ENCODE measurements at regions not wholly inside any gene's neighbourhood (a gene's known extent, or its start where the extent isn't known, plus 50 kb on each side); places are given as distances from the start of the nearest gene placed in this dataset.

- no peak for DNase-seq (ENCODE audit: extremely low read depth, insufficient read length)
- Histone ChIP-seq H3K4me3 (replicated peaks; ENCODE audit: low read depth, low read length) (no peak overlapping the region), H3K36me3 (ENCODE audit: control insufficient read depth, insufficient read depth, low read length) (no peaks in the 10 kb centered on the region), H3K27me3 (replicated peaks; ENCODE audit: control insufficient read depth, insufficient read depth, low read length) (no peaks in the 10 kb centered on the region)
- no peak for TF ChIP-seq CTCF (IDR thresholded peaks at IDR 0.05; ENCODE audit: insufficient read depth, low read length, poor library complexity, severe bottlenecking)
These were observed 417.1 kb downstream of the MTX2 start for GRCh38 chr2:176686328-176686727.

- no peak overlapping the region for H3K4me3 ChIP-seq (replicated peaks; ENCODE audit: low read depth, low read length)
- DNase-seq (ENCODE audit: extremely low read depth, insufficient read length), result no peak
- no peaks in the 10 kb centered on the region for H3K36me3 ChIP-seq (ENCODE audit: control insufficient read depth, insufficient read depth, low read length)
- no peaks in the 10 kb centered on the region for H3K27me3 ChIP-seq (replicated peaks; ENCODE audit: control insufficient read depth, insufficient read depth, low read length)
- no peak for TF ChIP-seq CTCF (IDR thresholded peaks at IDR 0.05; ENCODE audit: insufficient read depth, low read length, poor library complexity, severe bottlenecking)
These were observed 418.1 kb downstream of the MTX2 start for GRCh38 chr2:176687342-176687741.

- no peak for TF ChIP-seq CTCF (IDR thresholded peaks at IDR 0.05; ENCODE audit: insufficient read depth, low read length, poor library complexity, severe bottlenecking)
- no peaks in the 10 kb centered on the region for H3K36me3 ChIP-seq (ENCODE audit: control insufficient read depth, insufficient read depth, low read length)
- no peak overlapping the region for H3K4me3 ChIP-seq (replicated peaks; ENCODE audit: low read depth, low read length)
- DNase-seq (ENCODE audit: extremely low read depth, insufficient read length), result no peak
- no peaks in the 10 kb centered on the region for H3K27me3 ChIP-seq (replicated peaks; ENCODE audit: control insufficient read depth, insufficient read depth, low read length)
These were observed 418.7 kb downstream of the MTX2 start for GRCh38 chr2:176687944-176688343.

- no peaks in the 10 kb centered on the region for H3K27me3 ChIP-seq (replicated peaks; ENCODE audit: control insufficient read depth, insufficient read depth, low read length)
- H3K36me3 ChIP-seq (ENCODE audit: control insufficient read depth, insufficient read depth, low read length), result no peaks in the 10 kb centered on the region
- H3K4me3 ChIP-seq (replicated peaks; ENCODE audit: low read depth, low read length), result no peak overlapping the region
- no peak for DNase-seq (ENCODE audit: extremely low read depth, insufficient read length)
- TF ChIP-seq CTCF (IDR thresholded peaks at IDR 0.05; ENCODE audit: insufficient read depth, low read length, poor library complexity, severe bottlenecking), result no peak
These were observed 420.5 kb downstream of the MTX2 start for GRCh38 chr2:176689711-176690110.

GRCh38 chr2:176691471-176691870, 422.2 kb downstream of the MTX2 start:
- no peak for TF ChIP-seq CTCF (IDR thresholded peaks at IDR 0.05; ENCODE audit: insufficient read depth, low read length, poor library complexity, severe bottlenecking)
- DNase-seq (ENCODE audit: extremely low read depth, insufficient read length), result no peak
- no peaks in the 10 kb centered on the region for H3K36me3 ChIP-seq (ENCODE audit: control insufficient read depth, insufficient read depth, low read length)
- no peaks in the 10 kb centered on the region for H3K27me3 ChIP-seq (replicated peaks; ENCODE audit: control insufficient read depth, insufficient read depth, low read length)
- H3K4me3 ChIP-seq (replicated peaks; ENCODE audit: low read depth, low read length), result no peak overlapping the region

- H3K4me3 ChIP-seq (replicated peaks; ENCODE audit: low read depth, low read length), result no peak overlapping the region
- H3K36me3 ChIP-seq (ENCODE audit: control insufficient read depth, insufficient read depth, low read length), result no peaks in the 10 kb centered on the region
- H3K27me3 ChIP-seq (replicated peaks; ENCODE audit: control insufficient read depth, insufficient read depth, low read length), result no peaks in the 10 kb centered on the region
- no peak for TF ChIP-seq CTCF (IDR thresholded peaks at IDR 0.05; ENCODE audit: insufficient read depth, low read length, poor library complexity, severe bottlenecking)
- DNase-seq (ENCODE audit: extremely low read depth, insufficient read length), result no peak
These were observed 423.3 kb downstream of the MTX2 start for GRCh38 chr2:176692533-176692932.

Measured in GM06990 (cell line).